ENCODE measurements at regions not wholly inside any gene's neighbourhood (a gene's known extent, or its start where the extent isn't known, plus 50 kb on each side); places are given as distances from the start of the nearest gene placed in this dataset.

DNA sequence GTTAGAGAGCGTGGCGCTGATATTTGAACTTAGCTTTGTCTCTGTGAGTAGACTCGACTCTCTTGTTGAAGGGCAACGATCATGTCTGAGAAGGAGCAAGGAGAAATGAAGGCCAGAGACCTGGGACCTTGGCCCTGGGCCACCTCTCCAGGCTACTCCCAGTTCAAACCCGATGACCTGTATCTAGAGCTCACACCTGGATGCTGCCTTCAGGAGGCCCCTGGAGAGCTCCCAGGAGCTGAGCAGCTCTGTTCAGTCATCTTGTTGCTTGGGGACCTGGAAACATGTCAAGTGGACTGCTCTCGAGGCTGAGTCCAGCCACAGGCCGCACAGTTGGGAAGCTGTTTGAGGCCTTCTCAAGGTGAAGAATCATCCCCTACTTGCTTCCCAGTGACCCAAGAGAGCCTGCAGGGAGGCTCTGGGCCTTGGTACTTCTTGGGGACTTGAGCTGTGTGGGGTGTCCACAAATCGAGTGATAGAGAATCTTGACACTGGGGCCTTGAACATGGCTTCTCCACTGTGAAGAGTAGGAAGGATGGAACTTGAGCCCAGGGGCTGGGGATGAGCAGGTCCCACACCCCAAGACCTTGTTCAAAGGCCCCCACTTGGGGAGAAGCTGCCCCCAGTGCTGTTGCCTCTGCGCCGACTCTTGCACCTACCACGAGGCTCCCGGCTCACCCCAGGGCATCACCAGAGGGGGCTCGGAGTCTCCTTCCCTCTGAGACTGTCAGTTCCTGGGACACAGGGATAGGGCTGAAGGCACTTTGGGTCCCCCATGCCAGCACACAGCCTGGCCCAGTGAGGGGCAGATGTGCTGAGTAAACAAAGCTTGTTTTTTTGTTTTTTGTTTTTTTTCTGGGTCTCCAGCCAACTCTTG lies 112.1 kb downstream of the IRX5 start:
- no peak for DNase-seq (ENCODE audit: low read depth)

DNA sequence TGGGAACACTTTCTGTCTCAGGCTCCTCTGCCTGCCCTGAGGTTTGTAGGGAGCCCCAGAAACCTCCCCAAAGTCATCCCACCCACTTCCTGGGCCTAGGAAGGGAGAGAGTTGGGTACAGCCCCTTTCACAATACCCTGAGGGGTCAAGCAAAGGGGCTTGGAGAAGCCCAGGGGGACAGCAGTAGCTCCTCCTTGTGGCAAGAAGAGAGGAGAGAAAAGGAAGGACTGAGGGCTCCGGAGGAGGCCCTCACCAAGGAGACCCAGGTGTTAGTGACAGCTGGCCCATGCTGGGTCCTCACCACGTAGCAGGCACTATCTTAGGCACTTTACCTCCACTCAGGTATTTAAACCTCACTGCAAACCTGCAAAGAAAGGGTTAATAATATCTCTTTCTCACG lies 112.8 kb downstream of the IRX5 start:
- DNase-seq (ENCODE audit: low read depth) = no peak

DNA sequence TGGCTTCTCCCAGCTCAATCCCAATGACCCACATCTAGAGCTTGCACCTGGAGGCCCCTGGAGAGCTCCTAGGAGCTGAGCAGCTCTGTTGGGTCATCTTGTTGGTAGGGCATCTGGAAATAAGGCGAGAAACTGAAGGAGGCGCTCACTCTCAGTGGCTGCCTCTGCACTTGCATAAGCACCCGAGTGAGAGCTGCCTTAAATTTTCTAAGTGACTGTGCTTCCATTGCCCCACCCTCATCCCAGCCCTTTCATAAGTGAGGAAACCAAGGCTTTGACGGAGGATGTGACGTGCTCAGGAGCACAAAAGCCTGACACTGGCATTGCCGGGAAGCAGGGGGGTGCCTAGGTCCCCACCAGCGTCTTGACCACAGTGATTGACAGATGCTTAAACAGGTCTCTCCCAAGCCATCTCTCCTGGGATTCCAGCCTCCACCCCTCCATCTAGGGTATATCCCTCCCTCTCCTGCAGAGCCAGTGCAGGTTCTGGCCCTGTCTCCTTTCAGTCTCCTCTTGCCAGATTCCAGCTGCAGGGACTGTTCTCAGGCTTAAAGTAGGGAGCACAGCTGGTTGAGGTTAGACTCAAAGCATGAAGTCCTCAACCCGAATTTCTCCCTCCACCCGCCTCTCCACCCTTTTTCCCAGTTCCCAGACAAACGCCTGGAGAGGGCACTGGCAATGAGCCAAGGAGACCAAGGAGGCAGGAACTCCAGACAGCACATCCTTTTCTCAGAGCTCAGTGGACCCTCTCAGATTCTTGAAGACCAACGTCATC lies 113.7 kb downstream of the IRX5 start:
- no peak for DNase-seq (ENCODE audit: low read depth)

DNA sequence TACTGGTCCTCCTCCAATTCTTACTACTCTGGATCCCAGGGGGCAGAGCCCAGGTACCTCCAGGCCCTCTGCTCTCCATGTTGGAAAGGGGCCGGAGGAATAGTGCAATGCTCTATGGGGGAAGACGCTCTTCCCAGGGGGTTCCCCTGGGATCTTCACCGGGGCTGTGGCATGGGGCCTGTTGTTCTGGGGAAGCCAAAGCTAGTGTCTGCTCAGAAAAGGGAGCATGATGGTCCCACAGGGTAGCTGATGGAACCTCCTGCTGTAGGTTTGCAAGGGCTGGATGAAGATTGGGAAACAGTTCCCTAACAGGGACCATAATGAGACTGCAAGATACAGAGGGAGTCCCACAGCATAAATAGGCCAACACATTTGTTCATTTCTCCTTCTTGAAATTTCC lies 114.7 kb downstream of the IRX5 start:
- no peak for DNase-seq (ENCODE audit: low read depth)

DNA sequence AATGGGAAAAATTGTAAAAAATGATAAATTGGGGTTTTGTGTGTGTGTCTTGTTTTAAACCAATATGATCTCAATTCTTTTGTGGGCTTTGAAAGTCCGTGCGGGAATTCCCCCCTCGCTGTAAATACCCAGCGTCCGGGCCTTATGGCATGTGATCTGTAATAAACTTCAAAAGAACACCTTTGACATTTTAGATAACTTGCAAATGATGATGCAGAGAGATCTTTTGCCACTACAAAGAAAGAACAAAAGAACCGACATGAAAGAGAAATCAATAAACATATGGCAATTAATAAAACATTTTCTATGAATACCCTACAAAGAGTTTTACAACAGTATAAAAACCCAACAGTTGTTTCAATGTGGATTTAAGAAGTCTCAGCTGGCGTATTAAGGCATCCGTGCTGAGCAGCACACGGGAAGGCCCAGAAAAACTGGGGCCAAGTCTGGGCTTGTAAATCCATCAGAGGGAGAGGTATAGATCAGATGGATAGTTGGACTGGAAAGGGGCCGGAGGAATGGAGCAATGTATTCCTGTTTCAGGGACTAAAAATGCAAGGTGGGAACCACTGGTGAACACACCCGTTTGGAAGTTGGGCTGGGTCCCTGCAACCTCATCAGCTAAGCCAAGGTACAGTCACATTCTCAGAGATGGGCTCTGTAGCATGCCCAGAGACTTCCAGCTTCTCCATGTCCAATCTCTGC lies 115.2 kb downstream of the IRX5 start:
- DNase-seq (ENCODE audit: low read depth) = no peak

DNA sequence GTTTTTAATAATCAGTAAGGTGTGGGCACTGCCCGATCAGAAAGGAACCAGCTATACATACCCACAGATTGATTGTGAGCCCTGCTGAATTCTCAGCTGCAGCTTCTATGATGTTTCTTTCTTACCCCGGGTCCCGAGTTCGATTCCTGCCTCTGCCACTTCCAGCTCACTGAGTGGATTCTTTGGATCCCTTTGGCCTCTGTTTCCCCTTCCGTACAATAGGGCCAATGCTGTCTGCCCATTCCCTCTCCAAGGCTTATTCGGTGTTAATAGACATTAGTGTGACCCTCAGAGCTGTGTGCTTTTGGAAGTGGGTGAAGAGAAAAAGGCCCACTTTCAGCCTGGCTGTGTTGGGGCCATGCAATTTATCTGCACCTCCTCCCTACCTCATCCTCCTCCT lies 115.8 kb downstream of the IRX5 start:
- DNase-seq (ENCODE audit: low read depth) = no peak

DNA sequence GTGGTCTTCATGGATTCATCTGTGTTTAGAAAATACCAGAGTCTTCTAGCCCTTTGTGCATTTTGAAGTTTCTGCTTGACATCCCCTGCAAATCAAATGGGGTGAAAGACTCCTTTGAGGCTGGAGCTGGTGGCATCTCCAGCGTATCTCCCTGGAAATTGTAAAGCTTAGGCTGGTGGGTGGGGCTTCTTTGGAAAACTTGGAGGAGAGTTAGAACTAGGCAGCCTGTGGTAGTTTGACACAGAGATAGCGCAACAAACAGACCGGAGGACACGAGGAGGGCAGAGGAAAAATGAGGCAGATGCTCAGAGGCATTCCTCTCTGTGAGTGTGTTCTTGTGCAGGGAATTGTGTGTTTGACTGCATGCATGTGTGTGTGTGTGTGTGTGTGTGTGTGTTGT lies 116.3 kb downstream of the IRX5 start:
- DNase-seq (ENCODE audit: low read depth) = no peak

DNA sequence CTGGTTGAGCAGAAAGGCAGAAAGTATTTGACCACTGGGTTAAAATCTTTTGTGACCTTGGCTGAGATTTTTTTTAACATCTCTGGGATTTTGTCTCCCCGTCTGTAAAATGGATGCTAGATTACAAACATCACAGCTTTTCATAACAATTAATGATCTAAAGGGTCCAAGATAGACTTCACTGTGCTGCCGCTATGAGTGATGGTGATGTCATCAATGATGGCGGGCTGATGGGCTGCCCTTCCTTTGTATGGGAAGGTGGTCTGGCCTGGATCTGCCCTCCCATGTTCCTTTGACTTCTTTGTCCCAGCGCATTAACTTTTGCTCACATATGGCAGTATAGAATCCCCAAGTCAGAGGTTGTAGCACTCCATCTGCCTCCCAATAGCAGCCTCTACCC lies 116.7 kb downstream of the IRX5 start:
- DNase-seq (ENCODE audit: low read depth) = no peak

DNA sequence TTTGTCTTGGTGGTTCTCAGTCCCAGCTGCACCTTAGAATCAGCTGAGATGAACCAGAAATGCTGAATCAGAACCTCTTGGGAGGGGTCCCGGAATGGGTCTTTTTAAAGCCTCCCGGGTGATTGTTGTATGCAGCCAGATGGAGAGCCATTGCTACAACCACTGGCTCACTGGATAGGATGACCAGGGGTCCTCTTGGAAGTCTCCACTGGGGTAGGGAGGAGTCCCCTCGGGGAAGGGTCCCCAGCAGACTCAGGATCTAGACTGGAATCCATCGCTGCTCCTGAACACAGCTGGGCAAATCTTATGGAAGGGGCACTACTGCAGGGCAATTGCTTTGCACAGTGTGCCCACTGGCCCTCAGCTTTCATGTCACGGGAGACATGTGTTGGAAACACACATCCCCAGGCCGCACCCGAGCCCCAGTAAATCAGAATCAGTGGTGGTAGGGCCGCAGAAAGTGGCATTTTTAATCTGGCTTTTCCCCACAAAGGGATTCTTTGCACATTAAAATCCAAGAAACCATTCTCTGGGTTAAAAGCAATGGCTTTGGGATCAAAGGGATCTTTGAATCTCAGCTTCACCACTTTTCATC lies 117.3 kb downstream of the IRX5 start:
- DNase-seq (ENCODE audit: low read depth) = no peak

DNA sequence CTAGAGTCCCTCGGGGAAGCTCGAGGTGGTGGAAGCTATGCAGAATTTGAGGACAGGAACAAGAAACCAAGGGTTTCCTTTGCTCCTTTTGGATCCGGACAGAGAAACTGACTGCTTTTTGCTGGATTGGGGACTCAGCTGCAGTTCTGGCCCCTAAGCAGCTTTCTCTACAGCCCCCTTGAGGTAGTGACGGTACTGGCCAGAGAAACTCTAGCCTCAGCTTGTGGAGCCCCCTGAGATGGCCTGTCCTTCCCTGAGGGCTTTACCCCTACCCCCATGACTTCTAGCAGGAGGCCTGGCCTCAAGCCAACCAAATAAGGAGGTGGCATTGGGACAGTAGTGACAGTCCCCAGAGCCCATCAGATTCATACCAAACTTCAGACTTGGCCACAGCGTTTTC lies 118.1 kb downstream of the IRX5 start:
- no peak for DNase-seq (ENCODE audit: low read depth)

DNA sequence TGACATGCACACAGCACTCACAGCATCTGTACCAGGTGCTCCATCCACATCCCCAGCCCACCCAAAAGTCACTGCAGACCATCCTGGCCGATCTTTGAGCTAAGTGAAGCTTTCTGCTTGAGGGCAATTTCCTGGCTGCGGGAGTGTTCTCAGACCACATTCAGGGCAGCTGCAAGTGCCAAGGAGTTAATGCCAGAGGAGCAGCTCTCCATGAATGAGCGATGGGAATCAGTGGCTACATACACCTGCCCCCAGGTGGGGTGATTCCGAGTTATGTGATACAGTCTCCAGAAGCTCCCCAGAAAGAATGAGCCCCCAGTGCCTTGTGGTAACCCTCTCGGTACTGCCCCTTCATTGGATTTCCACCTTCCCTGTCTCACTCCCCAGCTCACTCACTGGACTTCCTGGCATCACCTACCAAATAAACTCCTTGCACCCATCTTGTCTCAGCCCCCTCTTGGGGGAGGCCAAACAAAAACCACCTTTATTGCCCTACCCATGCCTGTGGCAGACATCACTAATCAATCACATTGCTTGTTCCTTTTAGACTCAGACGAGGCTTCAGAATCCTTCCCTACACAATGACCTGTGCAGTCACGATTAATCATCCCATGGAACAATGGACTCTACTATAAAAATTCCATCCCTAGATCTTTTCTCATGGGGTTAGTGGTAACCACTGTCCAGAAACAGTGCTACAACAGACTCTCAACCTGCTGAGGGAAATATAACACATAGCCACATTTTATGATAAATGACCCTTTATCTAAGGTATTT lies 121.1 kb downstream of the IRX5 start:
- no peak for DNase-seq (ENCODE audit: low read depth)

DNA sequence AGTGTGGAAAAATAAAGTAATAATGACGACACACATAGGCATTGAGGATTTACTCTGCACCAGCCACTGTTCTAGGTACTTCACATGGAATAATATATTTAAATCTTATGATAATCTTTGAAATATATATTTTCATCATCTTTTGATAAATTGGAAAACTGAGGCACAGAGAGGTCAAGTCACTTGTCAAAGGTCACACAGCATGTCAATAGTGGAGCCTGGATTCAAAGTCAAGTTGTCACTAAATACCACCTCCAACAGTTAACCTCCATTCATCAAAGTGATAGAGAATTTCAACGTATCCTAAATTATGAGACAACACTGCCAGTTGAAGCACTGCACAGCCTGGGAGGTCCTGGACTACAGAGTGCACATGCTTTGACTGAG lies 121.7 kb downstream of the IRX5 start:
- no peak for DNase-seq (ENCODE audit: low read depth)

DNA sequence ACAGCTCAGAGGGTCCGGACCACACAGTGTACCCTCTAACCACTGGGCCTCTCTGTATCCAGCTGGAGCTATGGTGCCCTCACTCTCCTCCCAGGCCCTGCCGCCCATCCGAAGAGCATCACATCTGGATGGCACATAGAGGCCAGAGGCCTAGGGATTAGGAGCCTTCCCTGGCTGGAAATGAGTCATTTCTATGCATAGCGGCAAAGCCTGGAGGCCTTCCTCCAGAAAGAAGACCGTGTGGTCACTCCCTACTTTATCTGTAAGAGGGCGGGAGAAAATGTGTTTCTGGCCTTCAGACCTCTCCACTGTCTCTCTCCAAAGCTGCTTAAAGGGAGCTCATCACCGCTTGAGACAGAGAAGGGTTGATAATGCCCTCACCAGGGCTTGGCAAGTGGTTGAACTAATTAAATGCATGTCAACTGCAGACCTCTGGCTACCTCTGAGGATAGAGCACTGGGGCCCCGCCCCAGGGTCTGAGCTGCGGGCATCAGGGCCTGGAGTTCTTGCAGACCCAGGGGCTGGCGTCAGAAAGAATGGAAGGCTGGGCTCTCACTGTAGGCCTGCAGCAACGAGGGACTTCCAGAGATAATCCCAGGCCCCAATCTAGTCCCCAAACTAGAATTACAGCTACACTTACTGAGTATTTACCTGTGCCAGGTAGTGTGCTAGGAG lies 122.2 kb downstream of the IRX5 start:
- peak; percentile 8 for DNase-seq (ENCODE audit: low read depth)

DNA sequence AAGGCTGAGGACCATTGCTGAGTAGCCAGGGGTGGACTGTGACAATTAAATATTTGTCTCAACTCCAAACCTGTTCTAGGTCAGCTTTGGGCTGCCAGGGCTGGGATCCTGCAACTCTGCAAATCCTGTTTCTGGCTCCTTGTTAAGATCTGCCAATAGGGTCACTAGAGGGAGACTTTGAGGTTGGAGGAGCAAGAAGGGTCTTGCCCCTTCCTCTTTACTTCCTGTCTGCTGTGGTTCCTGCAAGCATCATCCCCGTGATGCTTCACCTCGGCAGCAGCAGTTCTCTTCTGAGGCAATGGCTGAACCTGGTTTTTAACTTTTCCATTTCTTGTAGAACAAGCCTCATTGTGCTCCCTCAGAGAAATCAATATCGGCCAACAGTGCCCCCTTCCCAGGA lies 124.6 kb downstream of the IRX5 start:
- DNase-seq (ENCODE audit: low read depth) = no peak

DNA sequence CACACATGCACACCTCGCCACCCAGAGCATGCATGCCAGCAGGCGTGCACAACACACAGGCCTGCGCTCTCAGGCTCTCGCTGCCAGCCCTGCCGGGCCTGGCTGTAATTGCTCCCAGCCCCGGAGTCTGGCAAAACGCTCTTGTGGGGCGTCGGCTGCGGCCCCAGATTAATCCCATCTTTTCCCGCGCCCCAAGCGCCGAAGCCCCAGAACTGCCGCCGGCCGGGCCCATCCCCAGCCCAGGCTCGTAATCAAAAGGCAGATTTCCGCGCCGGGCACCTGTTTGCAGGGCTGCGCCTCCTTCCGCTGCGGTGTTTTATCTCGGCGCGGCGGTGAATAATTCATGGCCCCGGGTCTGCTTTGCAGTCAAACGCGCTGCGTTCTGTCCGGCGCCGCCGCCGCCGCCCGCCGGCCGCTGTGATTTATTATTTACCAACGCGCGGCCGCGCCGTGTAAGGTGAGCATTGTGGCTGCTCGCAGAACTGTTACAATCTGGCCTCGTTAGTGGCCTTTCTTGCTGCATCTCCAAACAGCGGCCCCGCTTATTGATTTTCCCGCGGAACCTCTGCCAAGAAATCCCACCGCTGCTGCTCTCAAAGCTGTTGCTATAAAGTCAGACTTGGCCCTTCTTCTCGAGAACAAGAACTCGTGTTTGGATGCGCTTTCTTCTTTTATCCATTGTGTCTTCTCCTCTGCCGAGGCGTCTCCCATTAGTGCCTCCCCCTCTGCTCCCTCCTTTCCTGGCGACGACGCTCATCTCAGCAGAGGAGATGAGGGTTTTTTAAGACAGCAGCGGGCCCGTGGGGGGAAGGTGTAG lies 126.1 kb downstream of the IRX5 start:
- no peak for DNase-seq (ENCODE audit: low read depth)

DNA sequence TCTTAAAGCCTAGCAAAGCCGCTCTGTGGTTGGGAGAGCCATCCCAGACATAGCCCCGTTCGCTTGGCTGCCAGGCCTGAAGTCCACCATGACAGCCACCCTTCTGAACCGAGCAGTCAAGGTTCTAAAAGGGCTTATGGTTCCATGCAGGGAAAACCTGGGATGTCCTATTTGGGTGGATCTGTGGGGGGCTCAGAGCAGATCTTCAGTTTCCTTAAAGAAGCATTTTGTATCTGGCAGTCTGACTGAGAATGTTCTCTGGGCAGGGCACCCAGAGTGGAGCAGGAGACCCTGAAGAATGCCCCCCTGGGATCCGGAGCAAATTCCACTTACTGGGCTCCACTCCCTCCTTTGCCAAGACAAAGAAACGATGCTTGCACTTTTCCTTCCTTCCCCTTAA lies 127.2 kb downstream of the IRX5 start:
- DNase-seq (ENCODE audit: low read depth) = no peak

DNA sequence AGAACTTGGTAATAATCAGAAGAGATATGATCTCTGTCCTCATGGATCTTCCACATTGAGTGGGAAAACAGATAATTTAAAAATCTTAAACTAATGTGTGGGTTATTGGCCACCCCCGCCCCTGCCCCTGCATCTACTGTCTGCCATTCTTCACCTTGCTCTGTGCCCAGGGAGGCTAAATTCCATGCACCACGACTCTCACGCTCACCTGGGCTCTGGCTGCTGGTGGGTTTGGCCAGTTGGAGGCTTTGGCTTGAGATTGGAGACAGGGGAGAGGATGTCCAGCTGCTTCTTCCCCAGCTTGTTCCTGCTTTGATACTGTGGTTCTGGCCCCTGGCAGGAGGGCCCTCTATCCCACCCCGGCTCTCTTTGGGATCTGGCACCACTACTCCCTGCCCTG lies 127.9 kb downstream of the IRX5 start:
- no peak for DNase-seq (ENCODE audit: low read depth)

DNA sequence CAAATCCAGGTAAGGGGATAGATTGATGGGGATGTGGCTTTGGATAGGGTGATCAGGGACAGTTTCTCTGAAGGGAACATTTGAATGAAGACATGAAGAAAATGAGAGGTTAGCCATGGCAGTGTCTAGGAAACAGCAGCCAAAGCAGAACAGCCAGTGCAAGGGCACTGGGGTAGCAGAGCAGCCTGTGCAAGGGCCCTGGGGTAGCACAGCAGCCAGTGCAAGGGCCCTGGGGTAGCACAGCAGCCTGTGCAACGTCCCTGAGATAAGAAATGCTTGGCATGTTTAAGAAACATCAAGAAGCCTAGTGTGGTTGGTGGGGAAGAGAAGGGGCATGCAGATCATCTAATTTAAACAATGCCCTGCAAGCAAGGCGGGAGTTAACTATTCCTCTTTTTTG lies 128.5 kb downstream of the IRX5 start:
- no peak for DNase-seq (ENCODE audit: low read depth)

DNA sequence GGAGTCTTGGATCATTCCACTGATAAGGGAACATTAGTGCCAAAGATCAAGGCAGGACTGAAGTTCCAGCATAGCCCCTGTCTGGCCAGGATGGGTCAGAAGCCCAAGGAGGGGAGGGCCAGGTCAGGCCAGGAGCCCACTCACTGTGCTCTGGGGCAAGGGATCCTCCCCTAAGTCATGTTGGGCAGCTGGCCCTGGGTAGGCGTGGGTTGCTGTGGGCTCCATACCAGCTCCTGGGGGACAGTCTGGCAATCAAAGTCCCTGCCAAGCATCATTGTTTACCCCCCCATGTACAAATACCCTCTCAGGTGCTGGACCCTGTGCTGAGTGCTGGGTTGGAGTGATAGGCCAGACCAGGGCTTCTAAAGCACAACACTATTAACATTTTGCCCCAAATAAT lies 130.5 kb downstream of the IRX5 start:
- no peak for DNase-seq (ENCODE audit: low read depth)

DNA sequence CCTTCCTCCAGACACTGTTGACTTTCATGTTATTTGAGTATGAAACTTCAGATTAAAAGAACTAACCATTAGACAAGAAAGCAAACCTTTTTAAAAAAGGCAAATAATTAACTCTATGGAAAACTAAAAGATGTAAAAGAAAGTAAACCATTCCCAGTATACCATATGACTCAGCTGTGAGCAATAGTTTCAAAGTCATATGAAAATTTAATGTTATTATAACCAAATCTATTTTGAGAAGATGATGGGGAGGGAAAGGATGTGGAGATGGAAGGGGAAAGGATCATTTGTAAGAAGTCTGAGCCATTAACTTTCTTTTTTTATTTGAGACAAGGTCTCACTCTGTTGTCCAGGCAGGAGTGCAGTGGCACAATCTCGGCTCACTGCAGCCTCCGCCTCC lies 131.8 kb downstream of the IRX5 start:
- DNase-seq (ENCODE audit: low read depth) = no peak

Data from GM04503 (cell line).